Mucosa of rectum (tissue), 2 donors: ENCODE measurements at regions not wholly inside any gene's neighbourhood (a gene's known extent, or its start where the extent isn't known, plus 50 kb on each side); places are given as distances from the start of the nearest gene placed in this dataset.

Source experiments
- H3K27ac ChIP-seq, 2 donors: one replicate each; pipeline ENCODE4 v1.7.0; 2013; ENCODE audit warnings: inconsistent platforms in 2 of 2, low read depth in 2 of 2, low read length in 2 of 2
- H3K27me3 ChIP-seq, 2 donors: one replicate each; pipeline ENCODE4 v1.7.0; 2013; ENCODE audit warnings: low read length in 2 of 2; ENCODE audit not compliant: control insufficient read depth in 2 of 2, insufficient read depth in 2 of 2
- H3K36me3 ChIP-seq, 2 donors: one replicate each; pipeline ENCODE4 v1.7.0; 2013; ENCODE audit warnings: low read length in 2 of 2; ENCODE audit not compliant: control insufficient read depth in 2 of 2, insufficient read depth in 2 of 2
- H3K4me1 ChIP-seq, 2 donors: one replicate each; pipeline ENCODE4 v1.7.0; 2013; ENCODE audit warnings: low read length in 2 of 2, mild to moderate bottlenecking in 1 of 2; ENCODE audit not compliant: control insufficient read depth in 2 of 2, insufficient read depth in 2 of 2
- H3K4me3 ChIP-seq, 2 donors: one replicate each; pipeline ENCODE4 v1.7.0; 2013; ENCODE audit warnings: low read length in 2 of 2
- H3K9ac ChIP-seq, 2 donors: one replicate each; pipeline ENCODE4 v1.7.0; 2013; ENCODE audit warnings: low read length in 2 of 2, low read depth in 1 of 2, mild to moderate bottlenecking in 1 of 2
- H3K9me3 ChIP-seq, 2 donors: one replicate each; pipeline ENCODE4 v1.7.0; 2013; ENCODE audit warnings: low read length in 2 of 2; ENCODE audit not compliant: control insufficient read depth in 2 of 2
- donor health status: healthy.
- donor health status: Normal muscosa, but diverticular disease.

DNA sequence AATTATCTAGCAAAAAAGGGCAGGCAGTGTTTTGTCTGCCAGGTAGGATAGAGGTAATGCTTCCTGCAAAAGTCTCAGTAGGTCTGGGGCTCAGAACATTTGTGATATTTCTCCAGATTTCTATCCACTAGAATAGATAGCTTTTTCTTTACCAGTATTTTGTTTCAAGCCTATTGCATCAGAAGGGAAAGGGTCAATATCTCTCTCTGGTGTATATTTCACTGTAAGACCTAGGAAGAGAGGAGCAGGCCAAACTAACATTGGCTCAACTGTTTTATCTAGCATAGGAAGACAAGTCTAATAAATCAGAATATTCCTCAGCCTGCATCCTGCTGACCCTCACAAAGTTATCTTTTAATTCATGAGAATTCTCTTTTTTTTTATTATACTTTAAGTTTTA lies 106.7 kb upstream of the DAAM1 start:
- Histone ChIP-seq H3K4me3 (no peak overlapping the region), H3K4me1 (no peaks in the 10 kb centered on the region), H3K27ac (no peak overlapping the region), H3K27me3 (no peaks in the 10 kb centered on the region), H3K36me3 (no peaks in the 10 kb centered on the region), H3K9ac (no peak overlapping the region), H3K9me3 (no peaks in the 10 kb centered on the region)

GRCh38 chr14:59085207-59085739 lies 103.2 kb upstream of the DAAM1 start:
- Histone ChIP-seq H3K27ac (no peak overlapping the region), H3K4me3 (no peak overlapping the region), H3K36me3 (no peaks in the 10 kb centered on the region), H3K27me3 (no peaks in the 10 kb centered on the region), H3K4me1 (no peaks in the 10 kb centered on the region), H3K9ac (no peak overlapping the region), H3K9me3 (no peaks in the 10 kb centered on the region)

- H3K9me3 ChIP-seq, result no peaks in the 10 kb centered on the region
- H3K27me3 ChIP-seq, result no peaks in the 10 kb centered on the region
- no peak overlapping the region for H3K27ac ChIP-seq
- H3K9ac ChIP-seq, result no peak overlapping the region
- no peaks in the 10 kb centered on the region for H3K4me1 ChIP-seq
- no peak overlapping the region for H3K4me3 ChIP-seq
- no peaks in the 10 kb centered on the region for H3K36me3 ChIP-seq
These were observed 102.1 kb upstream of the DAAM1 start for GRCh38 chr14:59086241-59086882.

- no peak overlapping the region for H3K4me3 ChIP-seq
- H3K4me1 ChIP-seq, result no peaks in the 10 kb centered on the region
- H3K9ac ChIP-seq, result no peak overlapping the region
- H3K9me3 ChIP-seq, result no peaks in the 10 kb centered on the region
- H3K36me3 ChIP-seq, result no peaks in the 10 kb centered on the region
- no peak overlapping the region for H3K27ac ChIP-seq
- no peaks in the 10 kb centered on the region for H3K27me3 ChIP-seq
These were observed 101.2 kb upstream of the DAAM1 start for GRCh38 chr14:59087240-59087639.

- no peaks in the 10 kb centered on the region for H3K36me3 ChIP-seq
- no peak overlapping the region for H3K4me3 ChIP-seq
- H3K27me3 ChIP-seq, result no peaks in the 10 kb centered on the region
- H3K9ac ChIP-seq, result no peak overlapping the region
- no peaks in the 10 kb centered on the region for H3K4me1 ChIP-seq
- no peaks in the 10 kb centered on the region for H3K9me3 ChIP-seq
- H3K27ac ChIP-seq, result no peak overlapping the region
These were observed 100.8 kb upstream of the DAAM1 start for GRCh38 chr14:59087711-59088110.

DNA sequence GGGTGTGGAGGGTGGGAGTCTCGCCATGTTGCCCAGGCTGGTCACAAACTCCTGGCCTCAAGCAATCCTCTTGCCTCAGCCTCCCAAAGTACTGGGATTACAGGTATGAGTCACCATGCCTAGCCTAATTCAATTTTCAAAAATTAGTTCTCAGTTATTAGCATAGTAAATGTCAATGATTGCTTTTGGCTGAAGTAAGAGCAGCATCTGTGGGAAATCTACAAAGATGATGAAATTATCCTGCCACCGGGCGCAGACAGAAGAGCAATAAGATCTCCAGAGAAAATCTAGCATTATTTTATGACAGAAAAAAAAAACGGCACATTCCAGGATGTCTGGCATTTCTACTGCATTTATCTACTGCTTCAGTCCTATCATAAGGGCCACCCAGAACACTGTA lies 97.9 kb upstream of the DAAM1 start:
- Histone ChIP-seq H3K9ac (no peak overlapping the region), H3K4me3 (no peak overlapping the region), H3K27ac (no peak overlapping the region), H3K4me1 (no peaks in the 10 kb centered on the region), H3K27me3 (no peaks in the 10 kb centered on the region), H3K9me3 (no peaks in the 10 kb centered on the region), H3K36me3 (no peaks in the 10 kb centered on the region)

GRCh38 chr14:59091404-59091803 lies 97.1 kb upstream of the DAAM1 start:
- H3K27me3 ChIP-seq, result no peaks in the 10 kb centered on the region
- H3K36me3 ChIP-seq, result no peaks in the 10 kb centered on the region
- H3K9ac ChIP-seq, result no peak overlapping the region
- H3K27ac ChIP-seq, result no peak overlapping the region
- H3K9me3 ChIP-seq, result no peaks in the 10 kb centered on the region
- no peaks in the 10 kb centered on the region for H3K4me1 ChIP-seq
- no peak overlapping the region for H3K4me3 ChIP-seq

- Histone ChIP-seq H3K27me3 (no peaks in the 10 kb centered on the region), H3K4me3 (no peak overlapping the region), H3K9me3 (no peaks in the 10 kb centered on the region), H3K36me3 (no peaks in the 10 kb centered on the region), H3K27ac (no peak overlapping the region), H3K4me1 (no peaks in the 10 kb centered on the region), H3K9ac (no peak overlapping the region)
These were observed 96.5 kb upstream of the DAAM1 start for GRCh38 chr14:59091976-59092375.

DNA sequence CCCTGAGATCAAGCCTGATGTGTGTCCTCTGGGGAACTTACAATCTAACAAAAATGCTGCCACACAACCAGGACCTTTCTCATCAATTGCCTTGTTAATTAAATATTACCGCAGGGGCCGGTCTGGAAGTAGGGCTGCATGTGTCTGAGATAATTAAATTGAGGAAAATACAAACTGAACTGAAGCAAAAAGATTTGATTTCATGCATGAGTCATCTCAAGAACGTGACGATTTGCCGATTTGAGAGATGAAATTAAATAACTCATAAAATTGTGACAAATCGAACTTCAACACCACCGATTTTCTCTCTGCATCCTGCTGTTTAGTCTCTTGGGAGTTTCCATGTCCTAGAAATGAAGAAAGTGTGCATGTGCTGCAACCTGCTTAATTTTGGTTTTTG lies 94.6 kb upstream of the DAAM1 start:
- H3K4me1 ChIP-seq, result no peaks in the 10 kb centered on the region
- no peaks in the 10 kb centered on the region for H3K9me3 ChIP-seq
- no peak overlapping the region for H3K27ac ChIP-seq
- no peak overlapping the region for H3K4me3 ChIP-seq
- H3K27me3 ChIP-seq, result no peaks in the 10 kb centered on the region
- H3K36me3 ChIP-seq, result no peaks in the 10 kb centered on the region
- no peak overlapping the region for H3K9ac ChIP-seq

DNA sequence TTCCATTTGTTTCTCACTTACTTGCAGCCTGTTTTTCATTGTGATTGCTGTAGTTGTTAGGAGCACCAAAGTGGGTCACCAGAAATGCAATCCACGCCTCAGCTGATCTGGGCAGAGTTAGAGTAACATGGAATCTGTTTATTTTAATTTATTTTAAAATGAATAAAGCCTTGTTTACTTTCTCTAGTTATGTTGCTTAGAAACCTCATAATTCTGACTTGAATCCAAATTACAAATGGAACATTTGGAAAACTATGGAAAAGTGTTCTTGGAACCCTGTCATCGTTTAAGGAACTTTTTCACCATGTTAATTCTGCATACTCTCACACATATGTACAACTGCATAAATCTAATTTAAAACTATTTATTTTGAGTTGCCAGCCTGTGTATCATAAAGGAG lies 92.2 kb upstream of the DAAM1 start:
- Histone ChIP-seq H3K9me3 (no peaks in the 10 kb centered on the region), H3K27ac (no peak overlapping the region), H3K9ac (no peak overlapping the region), H3K4me1 (no peaks in the 10 kb centered on the region), H3K36me3 (no peaks in the 10 kb centered on the region), H3K4me3 (no peak overlapping the region), H3K27me3 (no peaks in the 10 kb centered on the region)

- H3K4me3 ChIP-seq, result no peak overlapping the region
- no peak overlapping the region for H3K27ac ChIP-seq
- H3K9ac ChIP-seq, result no peak overlapping the region
- H3K36me3 ChIP-seq, result no peaks in the 10 kb centered on the region
- no peaks in the 10 kb centered on the region for H3K9me3 ChIP-seq
- H3K27me3 ChIP-seq, result no peaks in the 10 kb centered on the region
- no peaks in the 10 kb centered on the region for H3K4me1 ChIP-seq
These were observed 90.8 kb upstream of the DAAM1 start for GRCh38 chr14:59097681-59098080.
